ENCODE measurements at regions not wholly inside any gene's neighbourhood (a gene's known extent, or its start where the extent isn't known, plus 50 kb on each side); places are given as distances from the start of the nearest gene placed in this dataset.

- H3K27ac Mint-ChIP-seq, result no peak overlapping the region
- Histone ChIP-seq H3K36me3 (replicated peaks in 1 of 2; ENCODE audit: control insufficient read depth in 1 of 2, insufficient read depth in 2 of 2, low read length in 2 of 2) (no peaks in the 10 kb centered on the region), H3K4me3 (replicated peaks in 1 of 3; ENCODE audit: low read depth in 2 of 3, low read length in 3 of 3) (no peak overlapping the region), H3K4me1 (ENCODE audit: control insufficient read depth in 1 of 2, insufficient read depth in 2 of 2, low read length in 2 of 2) (no peaks in the 10 kb centered on the region), H3K27me3 (ENCODE audit: control insufficient read depth in 2 of 2, insufficient read depth in 2 of 2, low read length in 2 of 2) (no peaks in the 10 kb centered on the region), H3K79me2 (ENCODE audit: insufficient read depth, low read length) (no peaks in the 10 kb centered on the region), H3K27ac (ENCODE audit: low read depth in 1 of 2, low read length in 2 of 2) (no peak overlapping the region), H3K9me3 (replicated peaks in 1 of 2; ENCODE audit: control insufficient read depth in 1 of 2, insufficient read depth in 1 of 2, low read length in 2 of 2) (no peaks in the 10 kb centered on the region), H4K20me1 (ENCODE audit: insufficient read depth, low read length) (no peaks in the 10 kb centered on the region), H2AFZ (ENCODE audit: insufficient read depth, low read depth, low read length, poor library complexity, severe bottlenecking) (no peak overlapping the region), H3K4me2 (replicated peaks; ENCODE audit: extremely low read depth, low read length, poor library complexity, severe bottlenecking) (no peak overlapping the region), H3K9ac (ENCODE audit: insufficient read depth, low read length, poor library complexity, severe bottlenecking) (no peak overlapping the region)
- no peak for TF ChIP-seq CTCF (IDR thresholded peaks at IDR 0.05)
- peaks cover 2 to 32% (median 8%) of the 10 kb centered on the region in 3 donors for H3K27me3 Mint-ChIP-seq (ENCODE audit: low read depth in 3 of 3)
- H3K36me3 Mint-ChIP-seq, result no peaks in the 10 kb centered on the region
- DNase-seq, result no peak
- H3K4me3 Mint-ChIP-seq, result no peak overlapping the region
- peaks cover 6% of the 10 kb centered on the region for H3K4me1 Mint-ChIP-seq
- intact Hi-C loops (cut with micrococcal nuclease), result no loop called here
- 95% methylated on average over 6 of the region's 10 CpGs for WGBS (ENCODE audit: insufficient coverage)
- H3K9me3 Mint-ChIP-seq, result peaks cover 0 to 2% (median 0%) of the 10 kb centered on the region in 7 donors
Observed at GRCh38 chr15:99443056-99443756, 122.6 kb upstream of the MEF2A start.

GRCh38 chr15:99443768-99444446 is 121.9 kb upstream of the MEF2A start:
- Histone ChIP-seq H3K27me3 (ENCODE audit: control insufficient read depth in 2 of 2, insufficient read depth in 2 of 2, low read length in 2 of 2) (no peaks in the 10 kb centered on the region), H3K27ac (ENCODE audit: low read depth in 1 of 2, low read length in 2 of 2) (no peak overlapping the region), H4K20me1 (ENCODE audit: insufficient read depth, low read length) (no peaks in the 10 kb centered on the region), H3K79me2 (ENCODE audit: insufficient read depth, low read length) (no peaks in the 10 kb centered on the region), H3K4me1 (ENCODE audit: control insufficient read depth in 1 of 2, insufficient read depth in 2 of 2, low read length in 2 of 2) (no peaks in the 10 kb centered on the region), H2AFZ (ENCODE audit: insufficient read depth, low read depth, low read length, poor library complexity, severe bottlenecking) (no peak overlapping the region), H3K9me3 (replicated peaks in 1 of 2; ENCODE audit: control insufficient read depth in 1 of 2, insufficient read depth in 1 of 2, low read length in 2 of 2) (no peaks in the 10 kb centered on the region), H3K4me3 (replicated peaks in 1 of 3; ENCODE audit: low read depth in 2 of 3, low read length in 3 of 3) (no peak overlapping the region), H3K36me3 (replicated peaks in 1 of 2; ENCODE audit: control insufficient read depth in 1 of 2, insufficient read depth in 2 of 2, low read length in 2 of 2) (no peaks in the 10 kb centered on the region), H3K9ac (ENCODE audit: insufficient read depth, low read length, poor library complexity, severe bottlenecking) (no peak overlapping the region), H3K4me2 (replicated peaks; ENCODE audit: extremely low read depth, low read length, poor library complexity, severe bottlenecking) (no peak overlapping the region)
- DNase-seq, result no peak
- Mint-ChIP-seq H3K36me3 (no peaks in the 10 kb centered on the region), H3K27ac (no peak overlapping the region), H3K4me1 (peaks cover 3% of the 10 kb centered on the region), H3K4me3 (no peak overlapping the region), H3K27me3 (ENCODE audit: low read depth in 3 of 3) (peaks cover 2 to 30% (median 8%) of the 10 kb centered on the region in 3 donors), H3K9me3 (peaks cover 0 to 2% (median 0%) of the 10 kb centered on the region in 7 donors)
- WGBS (ENCODE audit: insufficient coverage), result 80% methylated on average over 4 of the region's 13 CpGs
- no peak for TF ChIP-seq CTCF (IDR thresholded peaks at IDR 0.05)
- intact Hi-C loops (cut with micrococcal nuclease), result no loop called here
